ENCODE measurements at regions not wholly inside any gene's neighbourhood (a gene's known extent, or its start where the extent isn't known, plus 50 kb on each side); places are given as distances from the start of the nearest gene placed in this dataset.

DNA sequence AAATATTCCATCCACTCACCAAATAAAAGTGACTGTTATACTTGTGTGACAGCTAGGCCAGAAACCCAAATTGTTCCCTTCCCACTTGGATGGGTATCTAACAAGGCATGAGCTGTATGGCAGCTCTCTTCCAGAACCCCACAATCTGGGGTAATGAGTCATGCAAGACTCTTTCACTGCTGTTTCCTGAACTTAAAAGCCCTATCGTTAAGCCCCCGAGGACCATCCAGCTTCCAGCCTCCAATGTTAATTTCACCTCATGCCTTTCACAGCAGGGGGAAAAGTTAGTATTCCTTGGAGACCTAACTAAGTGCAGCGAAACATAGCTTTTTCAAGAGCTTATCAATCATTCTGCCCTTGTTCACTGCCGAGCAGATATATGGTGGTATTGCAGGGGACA, 368.6 kb upstream of the HSFY2 start:
- TF ChIP-seq ZFX (IDR thresholded peaks at IDR 0.05; ENCODE audit: borderline replicate concordance) = no peak
- TF ChIP-seq, protein P1, sequence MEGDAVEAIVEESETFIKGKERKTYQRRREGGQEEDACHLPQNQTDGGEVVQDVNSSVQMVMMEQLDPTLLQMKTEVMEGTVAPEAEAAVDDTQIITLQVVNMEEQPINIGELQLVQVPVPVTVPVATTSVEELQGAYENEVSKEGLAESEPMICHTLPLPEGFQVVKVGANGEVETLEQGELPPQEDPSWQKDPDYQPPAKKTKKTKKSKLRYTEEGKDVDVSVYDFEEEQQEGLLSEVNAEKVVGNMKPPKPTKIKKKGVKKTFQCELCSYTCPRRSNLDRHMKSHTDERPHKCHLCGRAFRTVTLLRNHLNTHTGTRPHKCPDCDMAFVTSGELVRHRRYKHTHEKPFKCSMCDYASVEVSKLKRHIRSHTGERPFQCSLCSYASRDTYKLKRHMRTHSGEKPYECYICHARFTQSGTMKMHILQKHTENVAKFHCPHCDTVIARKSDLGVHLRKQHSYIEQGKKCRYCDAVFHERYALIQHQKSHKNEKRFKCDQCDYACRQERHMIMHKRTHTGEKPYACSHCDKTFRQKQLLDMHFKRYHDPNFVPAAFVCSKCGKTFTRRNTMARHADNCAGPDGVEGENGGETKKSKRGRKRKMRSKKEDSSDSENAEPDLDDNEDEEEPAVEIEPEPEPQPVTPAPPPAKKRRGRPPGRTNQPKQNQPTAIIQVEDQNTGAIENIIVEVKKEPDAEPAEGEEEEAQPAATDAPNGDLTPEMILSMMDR (IDR thresholded peaks at IDR 0.05) = no peak
- no peak overlapping the region for H3K27ac ChIP-seq

DNA sequence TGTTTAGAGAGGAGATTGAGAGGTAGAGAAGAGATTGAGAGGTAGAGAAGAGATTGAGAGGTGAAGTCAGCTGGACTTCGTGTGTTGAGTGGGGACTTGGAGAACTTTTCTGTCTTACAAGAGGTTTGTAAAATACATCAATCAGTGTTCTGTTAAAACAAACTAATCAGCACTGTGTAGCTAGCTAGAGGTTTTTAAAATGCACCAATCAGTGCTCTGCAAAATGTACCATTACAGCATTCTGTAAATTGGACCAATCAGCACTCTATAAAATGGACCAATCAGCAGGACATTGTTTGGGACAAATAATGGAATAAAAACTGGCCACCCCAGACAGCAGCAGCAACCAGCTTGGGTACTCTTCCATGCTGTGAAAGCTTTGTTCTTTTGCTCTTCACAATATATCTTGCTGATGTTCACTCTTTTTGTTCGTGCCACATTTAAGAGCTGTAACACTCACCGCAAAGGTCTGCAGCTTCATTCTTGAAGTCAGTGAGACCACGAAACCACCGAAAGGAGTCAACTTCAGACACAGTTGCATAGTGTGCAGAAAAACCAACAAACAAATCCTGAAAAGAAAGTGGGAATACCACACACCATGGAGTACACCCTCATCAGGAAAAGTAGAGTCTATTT, 366.9 kb upstream of the HSFY2 start:
- TF ChIP-seq ZFX (IDR thresholded peaks at IDR 0.05; ENCODE audit: borderline replicate concordance) = no peak
- TF ChIP-seq, protein P1 (IDR thresholded peaks at IDR 0.05) = no peak
- H3K27ac ChIP-seq = no peak overlapping the region

DNA sequence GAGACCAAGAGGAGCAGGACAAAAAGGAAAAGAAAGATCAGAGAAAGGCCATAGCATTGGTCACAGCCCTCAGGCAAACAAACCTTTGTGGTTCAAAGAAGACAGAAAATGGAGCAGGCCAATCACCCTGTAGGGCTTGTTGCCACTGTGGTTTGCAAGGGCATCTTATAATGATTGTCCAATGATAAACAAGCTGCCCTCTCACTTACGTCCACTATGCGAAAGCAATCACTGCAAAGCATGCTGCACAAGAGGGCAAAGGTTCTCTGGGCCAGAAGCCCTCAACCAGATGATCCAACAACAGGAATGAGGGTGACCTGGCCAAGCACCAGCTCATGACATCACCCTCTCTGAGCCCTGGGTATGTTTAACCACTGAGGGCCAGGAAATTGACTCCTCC, 360.9 kb upstream of the HSFY2 start:
- TF ChIP-seq, protein P1 (IDR thresholded peaks at IDR 0.05) = no peak
- TF ChIP-seq ZFX (IDR thresholded peaks at IDR 0.05; ENCODE audit: borderline replicate concordance) = no peak
- no peak overlapping the region for H3K27ac ChIP-seq

DNA sequence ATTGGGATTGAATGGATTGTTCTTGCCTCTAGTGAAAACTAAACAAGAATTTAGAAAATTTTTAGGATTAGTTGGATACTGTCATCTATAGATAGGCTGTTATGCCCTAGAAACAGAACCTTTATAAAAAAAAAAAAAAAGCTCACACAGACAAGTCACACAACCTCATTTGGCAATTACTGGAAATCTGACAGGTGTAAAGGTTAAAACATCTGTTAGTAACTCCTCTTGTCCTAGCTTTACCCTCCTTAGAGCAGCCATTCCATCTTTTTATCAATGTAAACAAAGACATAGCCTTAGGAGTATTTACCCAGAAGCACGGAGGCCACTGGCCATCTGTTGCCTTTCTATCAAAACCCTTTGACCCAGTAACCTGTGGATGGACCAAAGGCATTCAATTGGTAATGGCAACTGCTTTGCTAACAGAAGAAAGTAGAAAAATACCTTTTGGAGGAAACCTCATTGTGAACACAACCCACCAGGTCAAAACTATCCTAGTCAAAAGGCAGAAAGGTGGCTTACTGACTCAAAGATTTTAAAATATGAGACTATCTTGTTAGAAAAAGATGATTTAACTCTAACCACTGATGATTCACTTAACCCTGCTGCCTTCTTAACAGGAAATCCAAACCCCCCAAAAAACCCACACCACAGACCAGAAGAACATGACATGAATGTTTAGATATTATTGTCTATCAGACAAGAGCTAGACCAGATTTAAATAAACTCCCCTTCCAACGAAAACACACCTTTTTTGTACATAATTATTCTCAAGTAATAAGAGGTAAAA, 357.2 kb upstream of the HSFY2 start:
- no peak for TF ChIP-seq ZFX (IDR thresholded peaks at IDR 0.05; ENCODE audit: borderline replicate concordance)
- TF ChIP-seq, protein P1 (IDR thresholded peaks at IDR 0.05) = no peak
- H3K27ac ChIP-seq = no peak overlapping the region

DNA sequence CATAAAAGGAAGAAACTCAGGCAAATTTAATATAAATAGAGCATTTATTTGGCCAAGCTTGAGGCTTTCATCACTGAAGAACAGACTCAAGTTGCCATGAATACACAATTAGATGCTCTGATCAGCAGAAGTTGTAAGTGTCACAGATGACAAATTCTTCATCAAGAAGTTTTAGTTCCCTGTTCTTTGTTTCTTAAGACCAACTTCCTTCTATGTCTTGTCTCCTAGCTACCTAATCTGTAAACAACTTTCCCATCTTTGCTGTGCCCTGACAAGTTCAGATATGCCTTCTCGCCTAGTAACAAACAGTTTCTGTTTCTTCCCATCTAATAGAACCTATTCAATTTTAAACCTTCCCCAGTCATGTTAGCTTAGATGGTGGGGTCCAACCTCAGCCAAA, 353.4 kb upstream of the HSFY2 start:
- H3K27ac ChIP-seq = no peak overlapping the region
- no peak for TF ChIP-seq ZFX (IDR thresholded peaks at IDR 0.05; ENCODE audit: borderline replicate concordance)
- TF ChIP-seq, protein P1 (IDR thresholded peaks at IDR 0.05) = no peak

DNA sequence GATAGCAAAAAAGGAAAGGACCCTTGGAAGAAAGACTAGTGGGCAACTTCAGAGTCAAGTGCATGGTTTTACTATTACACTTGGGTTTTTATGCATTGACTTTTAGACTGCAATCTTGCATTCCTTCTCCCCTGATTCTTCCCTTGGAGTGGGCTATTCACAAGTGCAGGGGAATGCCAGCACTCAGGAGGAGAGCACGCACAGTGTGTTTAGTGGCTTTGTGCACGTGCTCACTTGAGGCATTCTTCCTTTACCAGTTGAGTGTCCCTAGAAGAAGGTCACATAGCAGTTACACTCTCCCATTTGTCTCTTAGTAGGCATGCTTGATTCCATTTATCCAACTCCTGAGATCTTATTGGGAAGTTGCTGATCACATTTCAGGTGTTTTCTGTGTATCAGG, 351.1 kb upstream of the HSFY2 start:
- TF ChIP-seq, protein P1 (IDR thresholded peaks at IDR 0.05) = no peak
- no peak for TF ChIP-seq ZFX (IDR thresholded peaks at IDR 0.05; ENCODE audit: borderline replicate concordance)
- H3K27ac ChIP-seq = no peak overlapping the region

DNA sequence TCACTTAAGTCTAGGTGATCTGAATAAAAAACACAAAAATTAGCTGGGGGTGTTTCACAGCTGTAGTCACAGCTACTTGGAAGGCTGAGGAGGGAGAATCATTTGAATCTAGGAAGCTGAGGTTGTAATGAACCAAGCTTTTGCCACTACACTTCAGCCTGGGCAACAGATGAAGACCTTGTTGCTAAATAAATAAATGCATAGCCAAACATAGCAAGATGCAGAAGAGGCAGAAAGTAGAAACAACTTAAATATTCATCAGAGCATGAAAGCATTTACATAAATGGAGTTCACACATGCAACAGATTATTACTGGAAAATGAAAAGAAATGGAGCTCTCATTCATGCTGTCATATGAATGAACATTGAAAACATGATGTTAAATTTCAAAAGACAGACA, 348.9 kb upstream of the HSFY2 start:
- TF ChIP-seq, protein P1 (IDR thresholded peaks at IDR 0.05) = no peak
- TF ChIP-seq ZFX (IDR thresholded peaks at IDR 0.05; ENCODE audit: borderline replicate concordance) = no peak
- H3K27ac ChIP-seq = no peak overlapping the region
